GM18511 (cell line): ENCODE measurements at regions not wholly inside any gene's neighbourhood (a gene's known extent, or its start where the extent isn't known, plus 50 kb on each side); places are given as distances from the start of the nearest gene placed in this dataset.

Experiments used
- ATAC-seq: cut with Tn5 transposase; IDR thresholded peaks from one replicate; pipeline ENCODE4 v1.9.1; 2021; ENCODE audit warnings: mild to moderate bottlenecking, moderate library complexity; ENCODE audit not compliant: unreplicated experiment

- ATAC-seq, result peak; percentile 74
Measured at GRCh38 chr3:117898722-117899522, 1135.7 kb downstream of the IGSF11 start.

GRCh38 chr3:117903226-117903625 is 1131.4 kb downstream of the IGSF11 start:
- ATAC-seq, result no peak

- no peak for ATAC-seq
Measured at GRCh38 chr3:117910820-117911521, 1123.7 kb downstream of the IGSF11 start.

GRCh38 chr3:117912352-117912751 is 1122.3 kb downstream of the IGSF11 start:
- no peak for ATAC-seq

- no peak for ATAC-seq
Measured at GRCh38 chr3:117914540-117915100, 1120.0 kb downstream of the IGSF11 start.

GRCh38 chr3:117916839-117917238 is 1117.8 kb downstream of the IGSF11 start:
- no peak for ATAC-seq

GRCh38 chr3:117919621-117920020 is 1115.0 kb downstream of the IGSF11 start:
- ATAC-seq, result no peak

GRCh38 chr3:117920253-117920898 is 1114.3 kb downstream of the IGSF11 start:
- no peak for ATAC-seq

GRCh38 chr3:117921411-117921810 is 1113.2 kb downstream of the IGSF11 start:
- ATAC-seq, result no peak

- ATAC-seq, result no peak
Measured at GRCh38 chr3:117922039-117922438, 1112.6 kb downstream of the IGSF11 start.

- ATAC-seq, result no peak
Measured at GRCh38 chr3:117926819-117927218, 1107.8 kb downstream of the IGSF11 start.

GRCh38 chr3:117927825-117928224 is 1106.8 kb downstream of the IGSF11 start:
- no peak for ATAC-seq

GRCh38 chr3:117928836-117929235 is 1105.8 kb downstream of the IGSF11 start:
- no peak for ATAC-seq

GRCh38 chr3:117932441-117932840 is 1102.2 kb downstream of the IGSF11 start:
- ATAC-seq, result no peak

GRCh38 chr3:117936159-117936558 is 1098.5 kb downstream of the IGSF11 start:
- no peak for ATAC-seq

GRCh38 chr3:117938974-117939373 is 1095.7 kb downstream of the IGSF11 start:
- no peak for ATAC-seq

- ATAC-seq, result no peak
Measured at GRCh38 chr3:117939425-117940027, 1095.1 kb downstream of the IGSF11 start.

GRCh38 chr3:117941015-117941414 is 1093.6 kb downstream of the IGSF11 start:
- ATAC-seq, result no peak

- ATAC-seq, result no peak
Measured at GRCh38 chr3:117941756-117942155, 1092.9 kb downstream of the IGSF11 start.

GRCh38 chr3:117954131-117954530 is 1080.5 kb downstream of the IGSF11 start:
- no peak for ATAC-seq

- no peak for ATAC-seq
Measured at GRCh38 chr3:117955196-117955595, 1079.5 kb downstream of the IGSF11 start.
